SJSA1 (cell line): ENCODE measurements at regions not wholly inside any gene's neighbourhood (a gene's known extent, or its start where the extent isn't known, plus 50 kb on each side); places are given as distances from the start of the nearest gene placed in this dataset.
"Not testable (repeated sequence)": the region's sequence is repeated elsewhere in the genome, so short reads cannot be mapped to it uniquely, and the experiment has no call there.

Experiments
- DNase-seq, 2 experiments: peaks; one replicate each; pipeline ENCODE4 v3.0.0-alpha.2; 2015 to 2020; ENCODE audit warnings: low spot score in 2 of 2, low read depth in 1 of 2
- H3K27ac ChIP-seq: fragments of 250-450 bp; sonication (Bioruptor Pico); 2 replicates; pipeline ENCODE4 v1.5.1; 2020; ENCODE audit warnings: mild to moderate bottlenecking, moderate library complexity
- H3K27me3 ChIP-seq: fragments of 250-450 bp; sonication (Bioruptor Pico); replicated peaks from 2 replicates; pipeline ENCODE4 v1.5.1; 2020; ENCODE audit warnings: mild to moderate bottlenecking, moderate library complexity
- H3K36me3 ChIP-seq: fragments of 250-450 bp; sonication (Bioruptor Pico); 2 replicates; pipeline ENCODE4 v1.5.1; 2020; ENCODE audit warnings: mild to moderate bottlenecking
- H3K4me1 ChIP-seq: fragments of 250-450 bp; sonication (Bioruptor Pico); replicated peaks from 2 replicates; pipeline ENCODE4 v1.6.1; 2021; ENCODE audit warnings: mild to moderate bottlenecking
- H3K4me3 ChIP-seq: fragments of 250-450 bp; sonication (Bioruptor Pico); 2 replicates; pipeline ENCODE4 v1.5.1; 2020; ENCODE audit warnings: mild to moderate bottlenecking
- H3K9me3 ChIP-seq: fragments of 250-450 bp; sonication (Bioruptor Pico); replicated peaks from 2 replicates; pipeline ENCODE4 v1.5.1; 2020; ENCODE audit warnings: mild to moderate bottlenecking

- H3K4me1 ChIP-seq, result no peaks in the 10 kb centered on the region
- H3K36me3 ChIP-seq, result no peaks in the 10 kb centered on the region
- H3K27ac ChIP-seq, result no peak overlapping the region
- H3K27me3 ChIP-seq, result no peaks in the 10 kb centered on the region
- no peak overlapping the region for H3K4me3 ChIP-seq
- H3K9me3 ChIP-seq, result no peaks in the 10 kb centered on the region
- no peak for DNase-seq
Measured at GRCh38 chr2:16206191-16206944, 266.0 kb downstream of the MYCN start.

- no peak overlapping the region for H3K27ac ChIP-seq
- H3K27me3 ChIP-seq, result no peaks in the 10 kb centered on the region
- DNase-seq, result no peak
Measured at GRCh38 chr2:16205631-16206030, 265.3 kb downstream of the MYCN start.

GRCh38 chr2:16204886-16205620 lies 264.7 kb downstream of the MYCN start:
- no peak for DNase-seq
- H3K4me1 ChIP-seq, result no peaks in the 10 kb centered on the region
- no peaks in the 10 kb centered on the region for H3K36me3 ChIP-seq
- H3K9me3 ChIP-seq, result no peaks in the 10 kb centered on the region
- no peaks in the 10 kb centered on the region for H3K27me3 ChIP-seq
- no peak overlapping the region for H3K27ac ChIP-seq
- H3K4me3 ChIP-seq, result no peak overlapping the region

More at GRCh38 chr2:16205631-16206030, 265.3 kb downstream of the MYCN start:
- H3K4me3 ChIP-seq, result no peak overlapping the region
- no peaks in the 10 kb centered on the region for H3K36me3 ChIP-seq
- no peaks in the 10 kb centered on the region for H3K4me1 ChIP-seq
- H3K9me3 ChIP-seq, result no peaks in the 10 kb centered on the region

- H3K4me1 ChIP-seq, result no peaks in the 10 kb centered on the region
- no peak overlapping the region for H3K27ac ChIP-seq
- no peaks in the 10 kb centered on the region for H3K27me3 ChIP-seq
- no peaks in the 10 kb centered on the region for H3K36me3 ChIP-seq
- no peaks in the 10 kb centered on the region for H3K9me3 ChIP-seq
- H3K4me3 ChIP-seq, result no peak overlapping the region
- no peak for DNase-seq
Measured at GRCh38 chr2:16204251-16204650, 263.9 kb downstream of the MYCN start.

GRCh38 chr2:16203691-16204090 lies 263.3 kb downstream of the MYCN start:
- Histone ChIP-seq H3K27ac (no peak overlapping the region), H3K9me3 (no peaks in the 10 kb centered on the region), H3K36me3 (no peaks in the 10 kb centered on the region), H3K27me3 (no peaks in the 10 kb centered on the region), H3K4me3 (no peak overlapping the region), H3K4me1 (no peaks in the 10 kb centered on the region)
- no peak for DNase-seq

- Histone ChIP-seq H3K27me3 (no peaks in the 10 kb centered on the region), H3K4me3 (no peak overlapping the region), H3K4me1 (no peaks in the 10 kb centered on the region), H3K27ac (no peak overlapping the region), H3K9me3 (no peaks in the 10 kb centered on the region), H3K36me3 (no peaks in the 10 kb centered on the region)
- DNase-seq, result no peak
Measured at GRCh38 chr2:16203069-16203468, 262.7 kb downstream of the MYCN start.

- no peaks in the 10 kb centered on the region for H3K27me3 ChIP-seq
- DNase-seq, result no peak
- no peaks in the 10 kb centered on the region for H3K36me3 ChIP-seq
- H3K9me3 ChIP-seq, result no peaks in the 10 kb centered on the region
- no peak overlapping the region for H3K4me3 ChIP-seq
- no peak overlapping the region for H3K27ac ChIP-seq
- no peaks in the 10 kb centered on the region for H3K4me1 ChIP-seq
Measured at GRCh38 chr2:16202266-16203020, 262.1 kb downstream of the MYCN start.

- Histone ChIP-seq H3K9me3 (no peaks in the 10 kb centered on the region), H3K4me1 (no peaks in the 10 kb centered on the region), H3K27me3 (no peaks in the 10 kb centered on the region), H3K27ac (no peak overlapping the region), H3K4me3 (no peak overlapping the region), H3K36me3 (no peaks in the 10 kb centered on the region)
- no peak for DNase-seq
Measured at GRCh38 chr2:16201848-16202247, 261.5 kb downstream of the MYCN start.

- Histone ChIP-seq H3K4me3 (no peak overlapping the region), H3K27me3 (no peaks in the 10 kb centered on the region), H3K36me3 (no peaks in the 10 kb centered on the region), H3K9me3 (no peaks in the 10 kb centered on the region), H3K4me1 (no peaks in the 10 kb centered on the region), H3K27ac (no peak overlapping the region)
- no peak for DNase-seq
Measured at GRCh38 chr2:16200554-16201193, 260.3 kb downstream of the MYCN start.

GRCh38 chr2:16199882-16200553 lies 259.7 kb downstream of the MYCN start:
- Histone ChIP-seq H3K27ac (no peak overlapping the region), H3K4me3 (no peak overlapping the region), H3K4me1 (no peaks in the 10 kb centered on the region), H3K36me3 (no peaks in the 10 kb centered on the region), H3K9me3 (no peaks in the 10 kb centered on the region), H3K27me3 (no peaks in the 10 kb centered on the region)
- no peak for DNase-seq

- H3K27ac ChIP-seq, H3K36me3 ChIP-seq, DNase-seq, H3K27me3 ChIP-seq, H3K4me3 ChIP-seq, H3K9me3 ChIP-seq, H3K4me1 ChIP-seq: not testable (repeated sequence)
Measured at GRCh38 chr2:16199241-16199640, 258.9 kb downstream of the MYCN start.

GRCh38 chr2:16198166-16198912 lies 258.0 kb downstream of the MYCN start:
- Histone ChIP-seq H3K36me3 (no peaks in the 10 kb centered on the region), H3K4me1 (no peaks in the 10 kb centered on the region), H3K9me3 (no peaks in the 10 kb centered on the region), H3K27ac (no peak overlapping the region), H3K4me3 (no peak overlapping the region), H3K27me3 (no peaks in the 10 kb centered on the region)
- no peak for DNase-seq
